DMS53 (cell line): ENCODE measurements at regions not wholly inside any gene's neighbourhood (a gene's known extent, or its start where the extent isn't known, plus 50 kb on each side); places are given as distances from the start of the nearest gene placed in this dataset.

Source experiments
- DNase-seq: peaks from one replicate; lab custom pipeline; 2025; lab: John Stamatoyannopoulos, UW

DNA sequence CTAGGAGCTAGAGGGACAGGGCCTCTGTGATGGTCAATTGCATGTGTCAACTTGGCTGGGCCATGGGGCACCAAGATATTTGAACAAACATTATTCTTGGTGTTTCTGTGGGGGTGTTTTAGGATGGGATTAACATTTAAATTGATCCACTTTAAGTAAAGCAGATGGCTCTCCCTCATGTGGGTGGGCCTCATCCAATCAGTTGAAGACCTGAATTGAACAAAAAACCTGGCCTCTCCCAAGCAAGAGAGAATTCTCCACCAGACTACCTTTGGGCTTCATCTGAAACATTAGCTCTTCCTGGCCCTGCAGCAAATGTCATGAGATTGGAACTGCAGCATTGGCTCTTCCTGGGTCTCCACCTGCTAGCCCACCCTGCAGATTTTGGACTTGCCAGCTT lies 207.1 kb upstream of the ATP6AP2 start:
- DNase-seq = no peak

GRCh38 chrX:40373025-40373424 lies 207.7 kb upstream of the ATP6AP2 start:
- DNase-seq = no peak

GRCh38 chrX:40371376-40371775 lies 209.4 kb upstream of the ATP6AP2 start:
- DNase-seq = no peak

DNA sequence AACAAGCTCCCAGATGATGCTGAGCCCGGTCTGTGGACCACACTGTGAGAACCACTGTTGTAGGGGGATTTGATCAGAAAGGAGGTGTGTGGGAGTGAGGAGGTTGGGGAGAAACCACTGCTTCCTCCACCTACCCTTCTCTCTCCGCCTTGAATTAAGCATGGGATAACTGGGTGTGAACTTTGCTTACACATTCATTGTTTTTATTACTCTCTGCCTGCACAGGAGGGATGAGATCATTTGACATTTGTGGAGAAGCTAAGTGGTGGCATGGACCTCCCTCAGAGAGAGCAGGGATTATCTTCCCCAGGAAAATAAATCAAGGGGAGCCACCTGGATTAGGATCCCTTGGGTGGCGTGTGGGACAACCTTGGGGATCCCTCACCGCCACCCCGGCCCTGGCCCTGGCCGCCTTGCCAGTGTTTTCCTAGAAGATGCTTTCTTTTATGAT lies 212.1 kb upstream of the ATP6AP2 start:
- DNase-seq = no peak

DNA sequence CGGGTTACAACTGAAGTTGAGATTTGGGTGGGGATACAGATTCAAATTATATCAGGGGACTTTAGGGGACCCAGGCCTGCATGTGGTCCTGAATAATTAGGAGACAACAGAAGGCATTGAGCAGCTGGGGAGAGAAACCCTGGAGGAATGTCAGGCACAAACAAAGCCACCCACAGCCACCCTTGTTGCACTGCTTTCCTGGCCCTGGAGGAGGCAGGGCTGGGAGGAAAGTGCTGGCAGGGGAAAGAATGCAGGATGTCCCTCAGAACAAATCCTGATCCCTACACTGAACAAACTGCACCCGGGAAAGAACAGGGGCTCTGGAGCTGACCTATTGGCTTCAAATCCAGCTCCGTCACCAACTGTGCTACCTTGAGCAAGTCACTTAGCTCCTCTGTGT lies 214.1 kb upstream of the ATP6AP2 start:
- DNase-seq = no peak

GRCh38 chrX:40362291-40362690 lies 218.5 kb upstream of the ATP6AP2 start:
- peak; percentile 68 for DNase-seq

- no peak for DNase-seq
Observed at GRCh38 chrX:40360557-40360956, 220.2 kb upstream of the ATP6AP2 start.

- DNase-seq = no peak
Observed at GRCh38 chrX:40359593-40359992, 221.2 kb upstream of the ATP6AP2 start.

DNA sequence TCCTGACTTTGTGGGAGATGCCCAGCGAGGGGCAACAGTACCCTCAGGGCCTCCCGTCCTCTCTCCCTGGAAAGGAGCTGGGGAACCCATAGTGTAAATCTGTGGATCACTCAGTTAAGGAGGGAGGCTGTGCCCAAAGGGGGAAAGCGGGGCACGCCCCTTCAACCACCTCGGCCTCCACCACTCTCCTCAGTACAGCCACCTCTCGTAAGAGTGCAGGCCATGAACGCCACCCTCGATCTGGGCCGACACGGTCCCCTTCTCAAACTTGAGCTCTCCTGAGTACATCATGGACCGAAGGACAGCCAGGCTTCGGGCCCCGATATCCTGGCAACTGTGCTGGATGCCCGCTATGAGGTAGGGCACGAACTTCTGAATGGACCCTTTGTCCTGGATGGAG lies 221.8 kb upstream of the ATP6AP2 start:
- no peak for DNase-seq

DNA sequence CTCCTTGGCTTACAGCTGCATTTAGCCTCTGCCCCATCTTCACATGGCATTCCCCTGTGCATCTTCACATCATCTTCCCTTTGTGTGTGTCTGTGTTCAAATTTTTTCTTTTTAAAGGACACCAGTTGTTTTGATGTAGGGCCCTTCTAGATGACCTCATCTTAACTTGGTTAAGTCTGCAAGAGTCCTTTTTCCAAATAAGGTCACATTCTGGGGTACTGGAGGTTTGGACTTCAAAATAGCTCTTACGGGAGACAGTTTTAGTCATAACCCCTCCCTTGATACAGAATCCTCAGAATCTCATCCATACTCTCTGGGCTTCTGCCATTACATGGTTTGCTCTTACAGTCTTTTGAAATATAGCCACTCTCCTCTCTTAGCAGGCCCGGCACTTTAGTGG lies 231.5 kb upstream of the ATP6AP2 start:
- DNase-seq = no peak

DNA sequence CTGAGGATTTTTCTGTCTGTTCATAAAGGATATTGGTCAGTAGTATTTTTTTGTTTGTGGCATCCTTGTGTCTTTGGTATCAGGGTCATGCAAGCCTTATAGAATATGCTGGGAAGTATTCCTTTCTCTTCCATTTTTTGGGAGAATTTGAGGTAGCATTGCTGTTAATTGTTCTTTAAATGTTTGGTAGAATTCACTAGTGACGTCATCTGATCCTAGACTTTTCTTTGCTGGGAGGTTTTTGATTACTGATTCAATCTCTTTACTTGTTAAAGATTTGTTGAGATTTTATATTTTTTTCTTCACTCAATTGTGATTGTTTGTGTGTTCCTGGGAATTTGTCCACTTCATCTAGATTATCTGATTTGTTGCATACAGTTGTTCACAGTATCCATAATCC lies 234.4 kb upstream of the ATP6AP2 start:
- DNase-seq = no peak

DNA sequence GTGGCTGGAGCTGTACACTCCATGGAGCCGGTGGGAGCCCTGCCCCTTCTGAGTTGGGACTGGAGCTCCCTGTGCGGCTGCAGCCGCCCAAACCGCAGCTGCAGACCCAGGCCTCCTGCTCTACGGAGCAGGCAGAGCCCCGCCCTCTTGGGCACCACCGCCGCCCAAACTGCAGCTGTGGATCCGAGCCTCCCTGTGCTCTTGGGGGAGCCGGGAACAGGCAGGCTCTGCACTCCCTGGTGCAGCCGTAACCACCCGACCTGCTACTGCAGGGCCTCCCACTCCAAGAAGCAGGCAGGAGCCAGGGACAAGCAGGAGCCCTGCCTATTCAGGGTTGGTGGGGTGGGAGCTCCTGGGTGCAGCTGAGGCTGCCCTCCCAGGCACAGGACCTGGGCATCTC lies 237.5 kb upstream of the ATP6AP2 start:
- DNase-seq = no peak

DNA sequence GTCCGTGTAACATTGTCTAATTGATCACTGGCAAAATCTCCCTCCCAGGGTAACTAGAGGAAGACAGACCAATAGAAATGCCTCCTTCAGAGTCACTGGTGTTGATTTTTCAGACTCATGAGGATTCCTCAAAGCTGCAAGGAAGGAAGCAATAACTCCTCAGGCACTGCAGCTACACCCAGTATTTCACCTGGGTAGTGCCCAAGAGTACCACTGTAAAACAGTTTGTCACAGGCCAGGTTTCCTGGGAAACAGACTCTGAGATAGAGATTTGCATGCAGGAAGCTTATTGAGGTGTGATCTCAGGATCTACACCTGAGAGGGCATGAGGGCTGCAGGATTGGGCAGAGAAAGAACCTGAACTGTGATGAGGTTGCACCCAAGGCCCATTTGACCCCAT lies 240.7 kb upstream of the ATP6AP2 start:
- DNase-seq = no peak

DNA sequence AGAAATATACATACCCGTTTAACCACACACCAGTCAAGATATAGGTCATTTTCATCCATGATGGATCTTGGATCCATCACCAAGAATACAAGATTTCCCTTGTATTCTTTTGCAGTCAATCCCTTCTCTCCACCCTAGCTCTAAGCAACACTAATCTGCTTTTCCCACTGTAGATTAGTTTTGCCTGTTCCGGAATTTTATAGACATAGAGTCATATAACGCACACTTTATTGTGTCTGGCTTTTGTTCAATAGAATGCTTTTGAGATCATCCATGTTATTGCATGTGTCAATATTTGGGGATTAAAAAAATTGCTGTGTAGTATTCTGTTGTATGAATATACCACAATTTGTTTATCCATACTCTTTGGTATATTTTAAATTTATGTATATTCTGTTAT lies 235.6 kb upstream of the BCOR start:
- DNase-seq = no peak

GRCh38 chrX:40331762-40332161 lies 234.0 kb upstream of the BCOR start:
- DNase-seq = no peak

DNA sequence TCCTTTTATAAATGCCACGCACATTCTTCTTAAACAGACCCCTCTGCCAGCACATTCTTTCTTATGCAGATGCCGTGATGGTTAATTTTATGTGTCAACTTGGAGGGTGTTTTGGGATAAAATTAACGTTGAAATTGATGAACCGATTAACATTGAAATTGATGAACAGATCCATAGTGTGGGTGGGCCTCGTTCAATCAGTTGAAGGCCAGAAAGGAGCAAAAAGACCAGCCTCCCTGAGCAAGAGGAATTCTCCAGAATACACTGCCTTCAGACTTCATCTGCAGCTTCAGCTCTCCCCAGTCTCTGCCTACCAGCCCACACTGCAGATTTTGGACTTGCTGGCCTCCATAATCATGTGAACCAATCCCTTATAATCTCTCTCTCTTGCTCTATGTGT lies 233.6 kb upstream of the BCOR start:
- DNase-seq = no peak

DNA sequence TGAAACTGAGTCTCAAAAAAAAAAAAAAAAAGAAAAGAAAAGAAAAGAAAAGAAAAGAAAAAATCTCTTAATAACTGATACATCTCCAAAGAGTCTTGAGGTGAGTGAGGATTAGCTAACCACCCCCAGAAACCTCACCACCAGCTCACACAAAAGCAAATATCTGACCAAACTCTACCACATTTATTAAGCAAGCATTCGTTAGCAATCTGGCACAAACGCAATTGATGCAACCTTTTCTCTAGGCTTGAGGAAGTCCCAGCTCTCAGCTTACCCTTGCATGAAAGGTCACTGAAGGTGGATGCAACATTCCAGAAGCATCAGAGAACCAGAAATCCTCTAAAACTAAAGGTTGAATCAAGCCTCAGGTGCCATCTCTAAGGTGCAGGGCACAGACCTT lies 231.9 kb upstream of the BCOR start:
- no peak for DNase-seq

- DNase-seq = no peak
Observed at GRCh38 chrX:40327085-40327484, 229.3 kb upstream of the BCOR start.

DNA sequence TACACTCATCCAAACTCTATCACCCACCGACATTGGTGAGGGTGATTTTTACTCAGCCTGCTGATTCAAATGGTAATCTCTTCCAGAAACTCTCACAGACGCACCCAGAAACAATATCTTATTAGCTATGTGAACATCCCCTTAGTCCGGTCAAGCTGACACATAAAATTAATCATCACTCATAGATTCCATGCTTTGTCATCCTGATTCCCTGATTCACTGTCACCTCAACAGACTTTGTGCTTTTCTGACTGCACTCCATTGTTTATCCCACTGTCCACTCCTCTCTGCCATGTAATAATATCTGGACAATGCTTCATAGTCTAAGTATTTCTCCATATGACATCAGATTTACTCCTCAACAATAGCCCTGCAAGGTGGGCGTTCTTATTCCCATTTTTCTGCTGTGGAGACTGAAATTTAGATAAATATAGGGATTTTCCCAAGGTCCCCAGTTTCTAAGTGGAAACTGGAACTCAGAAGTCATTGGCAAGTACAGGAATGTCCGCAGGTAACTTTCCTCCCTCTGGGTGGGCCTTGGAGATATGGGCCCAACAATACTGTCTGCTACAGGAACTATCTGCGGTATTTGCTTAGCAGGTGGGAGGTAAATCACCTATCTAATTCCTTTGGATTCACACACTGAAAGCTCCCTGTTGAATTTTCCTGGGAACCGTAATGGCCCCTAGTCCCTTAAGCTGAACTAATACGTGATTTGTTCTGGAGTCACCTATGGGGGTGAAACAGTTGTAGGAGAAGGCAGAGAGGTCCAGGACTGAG lies 228.6 kb upstream of the BCOR start:
- DNase-seq = no peak

DNA sequence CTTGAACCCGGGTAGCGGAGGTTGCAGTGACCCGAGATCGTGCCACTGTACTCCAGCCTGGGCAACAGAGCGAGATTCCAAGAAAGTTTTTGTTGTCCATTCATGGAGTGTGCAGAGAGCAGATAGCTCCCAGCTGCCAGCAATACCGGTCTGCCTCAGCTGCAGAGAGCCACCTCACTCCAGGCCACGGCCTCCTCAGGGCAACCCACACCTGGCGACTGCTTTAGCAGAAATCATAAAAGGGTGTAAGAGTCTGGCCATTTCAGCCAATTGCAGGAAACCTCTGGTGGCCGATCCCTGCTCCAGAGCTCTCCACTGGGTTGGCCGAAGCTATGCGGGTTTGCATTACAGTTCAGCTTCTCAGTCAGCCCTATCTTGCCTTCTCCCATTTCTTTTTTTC lies 227.4 kb upstream of the BCOR start:
- DNase-seq = no peak

GRCh38 chrX:40323977-40324376 lies 226.2 kb upstream of the BCOR start:
- no peak for DNase-seq

DNA sequence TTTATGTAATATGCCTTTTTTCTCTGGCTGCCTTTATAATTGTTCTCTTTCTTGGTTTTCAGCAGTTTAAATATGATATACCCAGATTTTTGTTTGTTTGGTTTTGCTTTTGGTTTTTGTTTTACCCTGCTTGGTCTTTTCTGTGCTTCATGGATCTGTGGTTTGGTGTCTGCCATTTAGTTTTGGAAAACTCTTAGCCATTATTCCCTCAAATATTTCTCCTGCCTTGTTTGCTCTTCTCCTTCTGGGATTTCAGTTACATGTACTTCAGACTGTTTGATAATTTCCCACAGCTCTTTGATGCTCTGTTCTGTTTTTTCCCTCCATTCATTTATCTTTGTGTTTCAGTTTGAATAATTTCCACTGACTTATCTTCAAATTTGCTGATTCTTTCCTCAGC lies 223.1 kb upstream of the BCOR start:
- DNase-seq = no peak

- no peak for DNase-seq
Observed at GRCh38 chrX:40318801-40319200, 221.0 kb upstream of the BCOR start.

DNA sequence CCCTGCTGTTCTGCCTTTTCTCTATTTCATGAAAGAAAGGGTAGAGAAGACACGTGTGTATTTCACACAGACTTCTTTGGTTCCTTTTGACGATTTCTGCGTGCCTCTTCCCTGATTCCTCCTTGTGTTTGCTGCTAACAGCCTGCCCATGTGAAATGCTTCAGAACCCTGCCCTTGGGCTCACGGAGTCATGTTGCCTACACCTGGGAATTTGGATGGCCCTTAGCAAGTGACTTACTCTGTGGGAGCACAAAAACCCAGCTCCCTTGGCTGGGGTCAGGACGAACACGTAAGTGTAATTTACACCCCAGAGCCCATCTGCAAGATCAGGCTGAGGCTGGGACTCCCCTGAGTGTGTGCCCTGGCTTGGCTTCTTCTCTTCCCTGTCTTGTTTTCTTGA lies 220.3 kb upstream of the BCOR start:
- no peak for DNase-seq
